ENCODE measurements at regions not wholly inside any gene's neighbourhood (a gene's known extent, or its start where the extent isn't known, plus 50 kb on each side); places are given as distances from the start of the nearest gene placed in this dataset.
A peak's percentile ranks its signal among the peaks of the same experiment; 100 is the strongest.
"Not testable (repeated sequence)": the region's sequence is repeated elsewhere in the genome, so short reads cannot be mapped to it uniquely, and the experiment has no call there.

GRCh38 chr2:145748927-145749326 is 1229.0 kb upstream of the ZEB2 start:
- no peak for TF ChIP-seq CTCF (IDR thresholded peaks at IDR 0.05)

DNA sequence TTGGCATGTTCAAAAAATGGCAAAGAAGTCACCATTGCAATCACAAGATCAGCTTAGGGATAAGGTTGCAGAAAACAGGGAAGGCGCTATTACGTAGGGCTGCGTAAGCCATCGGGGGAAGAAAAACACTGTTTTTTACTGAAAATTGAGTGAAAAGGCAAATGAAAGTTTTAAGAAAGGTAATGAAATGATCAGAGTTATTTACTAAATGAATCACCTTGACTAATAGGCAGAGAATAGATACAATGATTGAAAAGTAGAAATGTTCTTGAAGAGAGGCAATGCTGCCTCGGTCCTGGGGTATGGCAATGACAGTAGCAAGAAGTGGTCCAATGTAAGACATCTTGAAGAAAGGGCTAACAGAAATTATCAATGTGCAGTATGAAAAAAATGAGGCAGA is 1227.8 kb upstream of the ZEB2 start:
- H3K4me3 ChIP-seq: no peak overlapping the region
- TF ChIP-seq CTCF (IDR thresholded peaks at IDR 0.05): no peak
- ATAC-seq: no peak
- no peaks in the 10 kb centered on the region for H3K27me3 ChIP-seq
- intact Hi-C loops (cut with DNase I): no loop called here
- DNase-seq: no peak
- no peaks in the 10 kb centered on the region for H3K9me3 ChIP-seq
- no peak overlapping the region for H3K27ac ChIP-seq
- H3K36me3 ChIP-seq: no peaks in the 10 kb centered on the region
- H3K4me1 ChIP-seq: peaks cover 22% of the 10 kb centered on the region

More at GRCh38 chr2:145748927-145749326, 1229.0 kb upstream of the ZEB2 start:
- H3K9me3 ChIP-seq: no peaks in the 10 kb centered on the region
- no peak overlapping the region for H3K4me3 ChIP-seq
- no peaks in the 10 kb centered on the region for H3K27me3 ChIP-seq
- H3K4me1 ChIP-seq: peaks cover 27% of the 10 kb centered on the region
- DNase-seq (no peak), ATAC-seq (no peak)
- intact Hi-C loops (cut with DNase I): no loop called here
- no peak overlapping the region for H3K27ac ChIP-seq
- no peaks in the 10 kb centered on the region for H3K36me3 ChIP-seq

DNA sequence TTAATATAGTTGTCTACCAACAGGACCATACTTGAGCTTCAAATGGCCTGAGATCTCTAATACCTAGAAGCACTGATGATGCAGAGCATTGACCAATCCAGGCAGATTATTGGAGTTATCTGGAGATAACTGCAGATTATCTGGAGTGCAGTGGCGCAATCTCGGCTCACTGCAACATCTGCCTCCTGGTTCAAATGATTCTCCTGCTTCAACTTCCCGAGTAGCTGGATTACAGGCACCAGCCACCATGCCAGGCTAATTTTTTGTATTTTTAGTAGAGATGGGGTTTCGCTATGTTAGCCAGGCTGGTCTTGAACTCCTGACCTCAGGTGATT is 1225.4 kb upstream of the ZEB2 start:
- H3K4me3 ChIP-seq; intact Hi-C loops (cut with DNase I); H3K27ac ChIP-seq; DNase-seq; H3K36me3 ChIP-seq; H3K9me3 ChIP-seq; ATAC-seq; H3K27me3 ChIP-seq; H3K4me1 ChIP-seq: not testable (repeated sequence)

- intact Hi-C loops (cut with DNase I): no loop called here
- no peaks in the 10 kb centered on the region for H3K9me3 ChIP-seq
- TF ChIP-seq CTCF (IDR thresholded peaks at IDR 0.05): no peak
- H3K4me1 ChIP-seq: no peaks in the 10 kb centered on the region
- H3K36me3 ChIP-seq: no peaks in the 10 kb centered on the region
- DNase-seq (no peak), ATAC-seq (no peak)
- H3K27ac ChIP-seq: no peak overlapping the region
- no peaks in the 10 kb centered on the region for H3K27me3 ChIP-seq
- H3K4me3 ChIP-seq: no peak overlapping the region
These were observed 1224.8 kb upstream of the ZEB2 start for GRCh38 chr2:145744541-145745386.

GRCh38 chr2:145743011-145743410 is 1223.1 kb upstream of the ZEB2 start:
- DNase-seq: no peak
- H3K27me3 ChIP-seq: no peaks in the 10 kb centered on the region
- no peaks in the 10 kb centered on the region for H3K36me3 ChIP-seq
- H3K4me3 ChIP-seq: no peak overlapping the region
- no peaks in the 10 kb centered on the region for H3K4me1 ChIP-seq
- no peak overlapping the region for H3K27ac ChIP-seq
- H3K9me3 ChIP-seq: no peaks in the 10 kb centered on the region
- intact Hi-C loops (cut with DNase I): no loop called here
- TF ChIP-seq CTCF (IDR thresholded peaks at IDR 0.05): no peak
- peak; percentile 70 for ATAC-seq

DNA sequence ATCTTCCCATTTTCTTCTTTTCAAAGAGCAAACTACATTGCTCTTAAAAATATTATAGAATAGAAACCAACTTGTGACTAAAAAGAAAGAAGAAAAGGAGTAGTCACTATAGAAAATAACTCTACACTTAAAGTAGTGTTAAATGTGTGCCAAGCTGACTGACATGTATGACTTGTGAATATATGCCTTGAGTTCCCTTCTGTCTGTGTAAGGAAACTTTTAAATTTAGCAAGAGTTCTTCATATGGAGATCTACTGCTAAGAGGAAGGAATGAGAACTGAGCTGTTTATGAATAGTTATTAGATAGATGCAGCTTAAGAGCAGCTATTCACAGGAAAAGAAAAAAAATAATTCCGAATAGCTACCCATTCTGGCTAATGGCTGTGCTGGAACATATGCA is 1221.7 kb upstream of the ZEB2 start:
- no peak for ATAC-seq
- Histone ChIP-seq H3K4me1 (no peaks in the 10 kb centered on the region), H3K9me3 (no peaks in the 10 kb centered on the region), H3K36me3 (no peaks in the 10 kb centered on the region), H3K4me3 (no peak overlapping the region), H3K27ac (no peak overlapping the region), H3K27me3 (no peaks in the 10 kb centered on the region)
- intact Hi-C loops (cut with DNase I): no loop called here
- no peak for DNase-seq
- TF ChIP-seq CTCF (IDR thresholded peaks at IDR 0.05): no peak
